ENCODE measurements at regions not wholly inside any gene's neighbourhood (a gene's known extent, or its start where the extent isn't known, plus 50 kb on each side); places are given as distances from the start of the nearest gene placed in this dataset.

- DNase-seq = no peak
Observed at GRCh38 chr5:124581738-124582560, 164.5 kb downstream of the ZNF608 start.

- DNase-seq = no peak
Observed at GRCh38 chr5:124580925-124581737, 165.3 kb downstream of the ZNF608 start.

GRCh38 chr5:124580512-124580911 is 165.9 kb downstream of the ZNF608 start:
- no peak for DNase-seq

- DNase-seq = no peak
Observed at GRCh38 chr5:124576848-124577409, 169.5 kb downstream of the ZNF608 start.

- no peak for DNase-seq
Observed at GRCh38 chr5:124575725-124576124, 170.7 kb downstream of the ZNF608 start.

- no peak for DNase-seq
Observed at GRCh38 chr5:124574521-124575436, 171.7 kb downstream of the ZNF608 start.

- no peak for DNase-seq
Observed at GRCh38 chr5:124572971-124573370, 173.5 kb downstream of the ZNF608 start.

GRCh38 chr5:124570285-124571035 is 176.0 kb downstream of the ZNF608 start:
- no peak for DNase-seq

GRCh38 chr5:124566875-124567450 is 179.5 kb downstream of the ZNF608 start:
- DNase-seq = no peak

GRCh38 chr5:124561451-124561850 is 185.0 kb downstream of the ZNF608 start:
- no peak for DNase-seq

- DNase-seq = no peak
Observed at GRCh38 chr5:124560370-124560769, 186.1 kb downstream of the ZNF608 start.

GRCh38 chr5:124557761-124558160 is 188.7 kb downstream of the ZNF608 start:
- DNase-seq = no peak

- no peak for DNase-seq
Observed at GRCh38 chr5:124554746-124555578, 191.5 kb downstream of the ZNF608 start.

GRCh38 chr5:124553911-124554310 is 192.5 kb downstream of the ZNF608 start:
- no peak for DNase-seq

- DNase-seq = no peak
Observed at GRCh38 chr5:124552526-124552925, 193.9 kb downstream of the ZNF608 start.

GRCh38 chr5:124551939-124552279 is 194.5 kb downstream of the ZNF608 start:
- no peak for DNase-seq

GRCh38 chr5:124550731-124551130 is 195.7 kb downstream of the ZNF608 start:
- DNase-seq = no peak

- no peak for DNase-seq
Observed at GRCh38 chr5:124549891-124550436, 196.5 kb downstream of the ZNF608 start.

- DNase-seq = no peak
Observed at GRCh38 chr5:124546643-124547042, 199.8 kb downstream of the ZNF608 start.

- no peak for DNase-seq
Observed at GRCh38 chr5:124544366-124545055, 201.9 kb downstream of the ZNF608 start.

Measured in stimulated activated CD4-positive, alpha-beta T cell treated with anti-CD3 and anti-CD28 coated beads, Interleukin-4, amount 100 ng/mL, for 1 hour (primary cell).